Heart left ventricle (tissue), 13 donors: ENCODE measurements at regions not wholly inside any gene's neighbourhood (a gene's known extent, or its start where the extent isn't known, plus 50 kb on each side); places are given as distances from the start of the nearest gene placed in this dataset.
"Not testable (repeated sequence)": the region's sequence is repeated elsewhere in the genome, so short reads cannot be mapped to it uniquely, and the experiment has no call there.

Experiments used
- POLR2A ChIP-seq, 2 donors: fragments of 450-650 bp; IDR thresholded peaks; one replicate each; pipeline ENCODE4 v1.6.1; 2017; ENCODE audit warnings: antibody characterized with exemption in 2 of 2, mild to moderate bottlenecking in 2 of 2, moderate library complexity in 2 of 2
- TF ChIP-seq, protein P1 (sequence below), 12 donors: fragments of 200-600 bp; sonication (generic) in 4 of 12; IDR thresholded peaks; one replicate each; pipeline versions ENCODE4 v1.5.0 to v1.8.0; 2018 to 2022; ENCODE audit warnings: antibody characterized with exemption in 12 of 12, mild to moderate bottlenecking in 5 of 12
- donor health status: ischemic (EF 13 %, LVEDD 7.1; RV severe dilation, severe dysfunction).
- donor health status: DM: no; HTN: yes; CAD: no.
- donor health status: DM: no; HTN: no; CAD: no.
- donor health status: ischemic (EF 25% LVEDD 6.9; RV normal size, moderate dysfunction).
- donor health status: ischemic (EF 25% LVEDD 5.7; RV mildly dilated, moderate dysfunction).
- donor health status: ischemic (EF 35%, LVEDD 5.7; RV mildly dilated, moderate dysfunction).
- donor health status: nonischemic (EF 11% LVEDD 7.7; RV severe dilation, severe dysfunction).
- donor health status: DM: yes; HTN: yes; CAD: no.
- donor health status: PGD.
- donor health status: ischemic (EF 29% LVEDD 5.4; RV normal size, mild dysfunction).
- donor health status: nonischemic (EF 23%, LVEDD 6.1; RV moderate dilation, normal function).

GRCh38 chr20:26220609-26221008, 524.0 kb upstream of the ZNF337 start:
- TF ChIP-seq POLR2A (IDR thresholded peaks at IDR 0.05), result not testable (repeated sequence)
- TF ChIP-seq, protein P1, sequence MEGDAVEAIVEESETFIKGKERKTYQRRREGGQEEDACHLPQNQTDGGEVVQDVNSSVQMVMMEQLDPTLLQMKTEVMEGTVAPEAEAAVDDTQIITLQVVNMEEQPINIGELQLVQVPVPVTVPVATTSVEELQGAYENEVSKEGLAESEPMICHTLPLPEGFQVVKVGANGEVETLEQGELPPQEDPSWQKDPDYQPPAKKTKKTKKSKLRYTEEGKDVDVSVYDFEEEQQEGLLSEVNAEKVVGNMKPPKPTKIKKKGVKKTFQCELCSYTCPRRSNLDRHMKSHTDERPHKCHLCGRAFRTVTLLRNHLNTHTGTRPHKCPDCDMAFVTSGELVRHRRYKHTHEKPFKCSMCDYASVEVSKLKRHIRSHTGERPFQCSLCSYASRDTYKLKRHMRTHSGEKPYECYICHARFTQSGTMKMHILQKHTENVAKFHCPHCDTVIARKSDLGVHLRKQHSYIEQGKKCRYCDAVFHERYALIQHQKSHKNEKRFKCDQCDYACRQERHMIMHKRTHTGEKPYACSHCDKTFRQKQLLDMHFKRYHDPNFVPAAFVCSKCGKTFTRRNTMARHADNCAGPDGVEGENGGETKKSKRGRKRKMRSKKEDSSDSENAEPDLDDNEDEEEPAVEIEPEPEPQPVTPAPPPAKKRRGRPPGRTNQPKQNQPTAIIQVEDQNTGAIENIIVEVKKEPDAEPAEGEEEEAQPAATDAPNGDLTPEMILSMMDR (IDR thresholded peaks at IDR 0.05), result not testable (repeated sequence)
